Bronchial epithelial cell (primary cell): ENCODE measurements at regions not wholly inside any gene's neighbourhood (a gene's known extent, or its start where the extent isn't known, plus 50 kb on each side); places are given as distances from the start of the nearest gene placed in this dataset.

Experiments used
- DNase-seq: peaks from one replicate; pipeline ENCODE4 v3.0.0-alpha.2; 2010; ENCODE audit warnings: low read depth
- FAIRE-seq: peaks from 2 replicates; lab custom pipeline; 2011; peaks lifted over from hg19 to GRCh38; lab: Jason Lieb, UNC
- H3K27me3 ChIP-seq: 2 replicates; pipeline ENCODE4 v1.5.1; 2011; ENCODE audit warnings: low read length; ENCODE audit not compliant: control insufficient read depth, insufficient read depth
- H3K36me3 ChIP-seq: 2 replicates; pipeline ENCODE4 v1.5.1; 2011; ENCODE audit warnings: low read length; ENCODE audit not compliant: control insufficient read depth, insufficient read depth
- H3K4me3 ChIP-seq: 2 replicates; pipeline ENCODE4 v1.5.1; 2011; ENCODE audit warnings: mild to moderate bottlenecking, low read depth, low read length, control low read depth
- CTCF ChIP-seq: IDR thresholded peaks from 2 replicates; pipeline ENCODE4 v1.5.1; 2011; ENCODE audit warnings: mild to moderate bottlenecking, moderate library complexity, low read length, control low read depth, inconsistent platforms; ENCODE audit not compliant: insufficient read depth, severe bottlenecking

GRCh38 chr21:18630446-18630845, 226.9 kb upstream of the TMPRSS15 start:
- FAIRE-seq (no peak), DNase-seq (no peak)
- Histone ChIP-seq H3K4me3 (no peak overlapping the region), H3K27me3 (no peaks in the 10 kb centered on the region), H3K36me3 (no peaks in the 10 kb centered on the region)
- no peak for TF ChIP-seq CTCF

- DNase-seq (no peak), FAIRE-seq (no peak)
- no peaks in the 10 kb centered on the region for H3K36me3 ChIP-seq
- H3K4me3 ChIP-seq, result no peak overlapping the region
- TF ChIP-seq CTCF, result no peak
- no peaks in the 10 kb centered on the region for H3K27me3 ChIP-seq
Observed at GRCh38 chr21:18636897-18637296, 233.3 kb upstream of the TMPRSS15 start.

GRCh38 chr21:18646116-18646515, 242.5 kb upstream of the TMPRSS15 start:
- no peak for TF ChIP-seq CTCF

GRCh38 chr21:18655931-18656330, 252.3 kb upstream of the TMPRSS15 start:
- no peak for TF ChIP-seq CTCF

More at GRCh38 chr21:18646116-18646515, 242.5 kb upstream of the TMPRSS15 start:
- Histone ChIP-seq H3K27me3 (no peaks in the 10 kb centered on the region), H3K4me3 (no peak overlapping the region), H3K36me3 (no peaks in the 10 kb centered on the region)
- no peak for FAIRE-seq
- no peak for DNase-seq

GRCh38 chr21:18661842-18662241, 258.3 kb upstream of the TMPRSS15 start:
- FAIRE-seq, result no peak
- no peak for TF ChIP-seq CTCF
- H3K36me3 ChIP-seq, result no peaks in the 10 kb centered on the region
- H3K27me3 ChIP-seq, result no peaks in the 10 kb centered on the region
- no peak overlapping the region for H3K4me3 ChIP-seq
- DNase-seq, result no peak

More at GRCh38 chr21:18655931-18656330, 252.3 kb upstream of the TMPRSS15 start:
- no peak overlapping the region for H3K4me3 ChIP-seq
- FAIRE-seq (no peak), DNase-seq (no peak)
- no peaks in the 10 kb centered on the region for H3K36me3 ChIP-seq
- no peaks in the 10 kb centered on the region for H3K27me3 ChIP-seq

GRCh38 chr21:18663663-18664062, 260.1 kb upstream of the TMPRSS15 start:
- DNase-seq, result no peak
- no peak for FAIRE-seq
- no peak for TF ChIP-seq CTCF
- no peak overlapping the region for H3K4me3 ChIP-seq
- no peaks in the 10 kb centered on the region for H3K27me3 ChIP-seq
- H3K36me3 ChIP-seq, result no peaks in the 10 kb centered on the region
